OCI-LY7 (cell line): ENCODE measurements at regions not wholly inside any gene's neighbourhood (a gene's known extent, or its start where the extent isn't known, plus 50 kb on each side); places are given as distances from the start of the nearest gene placed in this dataset.

Experiments used
- EZH2phosphoT487 ChIP-seq: fragments of 200-600 bp; sonication (generic); IDR thresholded peaks from 2 replicates; pipeline ENCODE4 v1.6.1; 2018; ENCODE audit warnings: low read depth, borderline replicate concordance, mild to moderate bottlenecking, mixed run types, antibody characterized with exemption, low read length, moderate library complexity, mixed read lengths
- TF ChIP-seq, protein P1 (sequence below): fragments of 200-600 bp; sonication (generic); conservative IDR thresholded peaks from 2 replicates; pipeline ENCODE4 v1.5.1; 2014; ENCODE audit warnings: mild to moderate bottlenecking, antibody characterized with exemption, low read length, moderate library complexity, mixed read lengths

DNA sequence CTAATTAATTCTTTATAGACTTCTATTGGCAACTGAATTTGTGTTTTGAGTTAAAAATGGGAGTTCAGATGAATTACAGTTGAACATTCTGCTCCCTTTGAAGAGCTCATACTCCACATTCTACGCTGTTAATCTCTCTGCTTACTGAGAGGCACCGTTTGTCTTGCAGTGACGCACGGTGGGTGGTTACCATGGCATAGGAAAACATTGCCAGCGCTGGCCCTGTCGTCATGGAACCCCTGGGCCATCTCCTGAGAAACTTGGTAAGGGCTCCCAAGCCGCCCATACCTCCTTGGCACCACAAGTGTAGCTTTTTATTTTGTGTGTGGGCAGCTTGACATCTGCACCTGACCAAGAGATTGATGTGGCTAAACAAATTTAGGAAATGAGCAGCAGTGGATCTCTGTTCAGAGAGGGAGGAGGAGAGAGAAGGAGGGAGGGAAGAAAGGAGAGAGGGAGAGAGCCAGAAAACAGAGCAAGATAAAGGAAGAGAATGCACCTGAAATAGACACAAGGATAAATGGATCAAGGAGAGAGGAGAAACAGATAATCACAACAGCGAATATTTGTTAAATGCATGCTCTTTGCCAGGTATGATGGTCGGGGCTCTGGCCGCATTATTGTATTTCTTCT is 398.5 kb downstream of the HAPSTR1 start:
- TF ChIP-seq, protein P1, sequence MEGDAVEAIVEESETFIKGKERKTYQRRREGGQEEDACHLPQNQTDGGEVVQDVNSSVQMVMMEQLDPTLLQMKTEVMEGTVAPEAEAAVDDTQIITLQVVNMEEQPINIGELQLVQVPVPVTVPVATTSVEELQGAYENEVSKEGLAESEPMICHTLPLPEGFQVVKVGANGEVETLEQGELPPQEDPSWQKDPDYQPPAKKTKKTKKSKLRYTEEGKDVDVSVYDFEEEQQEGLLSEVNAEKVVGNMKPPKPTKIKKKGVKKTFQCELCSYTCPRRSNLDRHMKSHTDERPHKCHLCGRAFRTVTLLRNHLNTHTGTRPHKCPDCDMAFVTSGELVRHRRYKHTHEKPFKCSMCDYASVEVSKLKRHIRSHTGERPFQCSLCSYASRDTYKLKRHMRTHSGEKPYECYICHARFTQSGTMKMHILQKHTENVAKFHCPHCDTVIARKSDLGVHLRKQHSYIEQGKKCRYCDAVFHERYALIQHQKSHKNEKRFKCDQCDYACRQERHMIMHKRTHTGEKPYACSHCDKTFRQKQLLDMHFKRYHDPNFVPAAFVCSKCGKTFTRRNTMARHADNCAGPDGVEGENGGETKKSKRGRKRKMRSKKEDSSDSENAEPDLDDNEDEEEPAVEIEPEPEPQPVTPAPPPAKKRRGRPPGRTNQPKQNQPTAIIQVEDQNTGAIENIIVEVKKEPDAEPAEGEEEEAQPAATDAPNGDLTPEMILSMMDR: no peak
- no peak for TF ChIP-seq EZH2phosphoT487
